ENCODE measurements at regions not wholly inside any gene's neighbourhood (a gene's known extent, or its start where the extent isn't known, plus 50 kb on each side); places are given as distances from the start of the nearest gene placed in this dataset.

DNA sequence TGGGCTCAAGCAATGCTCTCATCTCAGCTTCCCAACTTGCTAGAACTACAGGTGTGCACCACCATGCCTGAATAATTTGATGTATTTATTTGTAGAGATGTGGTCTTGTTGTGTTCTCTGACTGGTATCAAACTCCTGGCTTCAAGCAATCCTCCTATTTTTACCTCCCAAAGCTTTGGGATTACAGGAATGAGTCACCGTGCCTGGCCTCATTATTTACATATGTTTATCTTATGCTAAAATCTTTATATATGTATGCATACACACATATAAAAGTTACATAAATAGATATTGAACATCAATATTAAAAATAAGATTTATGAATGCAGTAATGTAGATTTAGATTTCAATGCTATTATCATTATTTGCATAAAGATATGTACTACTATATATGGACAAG is 1634.5 kb upstream of the LRRTM3 start:
- DNase-seq (ENCODE audit: low read depth), result no peak

DNA sequence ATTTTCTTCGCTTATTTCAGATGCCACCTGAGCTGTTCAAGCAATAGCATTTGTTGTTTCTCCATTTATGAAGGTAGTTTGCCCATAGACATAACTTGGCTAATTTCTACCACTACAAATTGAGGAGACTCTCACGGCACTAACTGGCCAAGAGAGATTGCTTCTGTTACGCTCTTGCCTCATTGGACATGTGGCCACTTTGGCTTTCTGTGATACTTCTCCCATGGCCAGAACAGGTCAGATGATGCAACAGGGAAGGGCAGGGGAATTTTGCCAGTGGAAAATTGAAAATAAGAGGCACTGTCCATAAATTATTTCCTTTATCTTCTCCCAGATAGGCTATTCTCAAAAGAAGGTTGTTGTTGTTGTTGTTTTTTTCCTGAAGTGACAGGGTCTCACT is 1633.3 kb upstream of the LRRTM3 start:
- no peak for DNase-seq (ENCODE audit: low read depth)

DNA sequence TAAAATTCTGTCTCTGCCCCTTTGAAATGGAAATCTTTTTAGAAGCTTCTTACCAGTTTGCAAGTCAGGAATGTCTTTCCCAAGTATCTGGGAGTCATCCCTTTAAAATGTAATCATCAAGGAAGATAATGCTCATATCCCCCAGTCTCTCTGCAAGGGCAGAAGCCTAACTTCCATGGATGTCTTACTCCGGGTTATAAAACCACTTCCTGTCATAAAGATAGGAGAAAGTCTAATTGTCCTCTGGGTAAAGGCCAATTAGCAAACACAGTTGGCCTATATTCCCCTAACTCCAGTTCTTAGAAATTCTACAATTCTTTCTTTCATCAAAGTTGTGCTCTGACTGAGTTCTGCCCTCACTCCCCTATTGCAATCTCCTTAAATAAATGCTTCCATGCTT is 1631.5 kb upstream of the LRRTM3 start:
- DNase-seq (ENCODE audit: low read depth), result no peak

DNA sequence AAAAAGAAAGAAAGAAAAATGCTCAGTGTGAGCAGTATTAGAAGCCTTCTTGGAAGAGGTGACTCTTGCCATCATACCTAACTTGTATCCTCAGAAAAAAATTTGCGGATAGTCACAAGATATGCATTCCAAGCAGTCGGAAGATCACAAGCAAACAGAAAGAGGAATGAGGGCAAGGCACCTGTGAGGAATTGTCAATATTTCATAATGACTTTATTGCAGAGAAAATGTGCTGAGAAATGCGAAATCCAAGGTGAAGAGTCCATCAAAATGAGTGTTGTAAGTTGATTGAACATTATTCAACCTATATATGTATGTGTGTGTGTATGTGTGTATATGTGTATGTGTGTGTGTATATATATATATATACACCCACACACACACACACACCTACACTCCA is 1624.7 kb upstream of the LRRTM3 start:
- no peak for DNase-seq (ENCODE audit: low read depth)

DNA sequence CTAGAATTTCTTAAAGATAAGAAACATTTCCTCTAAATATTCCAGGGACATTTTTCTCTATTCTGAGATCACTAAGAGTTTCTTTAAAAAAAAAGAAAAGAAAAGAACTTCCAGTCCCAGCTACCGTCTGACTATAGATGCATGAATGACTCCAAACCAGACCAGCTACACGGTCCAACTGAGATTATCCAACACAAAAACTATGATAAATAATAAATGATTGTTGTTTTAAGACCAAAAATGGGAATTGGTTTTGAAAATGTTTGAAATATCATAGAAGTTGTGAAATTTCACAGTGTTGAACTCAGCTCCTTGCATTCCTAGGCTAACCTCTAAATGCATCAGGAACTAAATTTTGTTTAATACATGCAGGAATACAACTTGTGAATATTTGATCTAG is 1619.6 kb upstream of the LRRTM3 start:
- DNase-seq (ENCODE audit: low read depth), result no peak

DNA sequence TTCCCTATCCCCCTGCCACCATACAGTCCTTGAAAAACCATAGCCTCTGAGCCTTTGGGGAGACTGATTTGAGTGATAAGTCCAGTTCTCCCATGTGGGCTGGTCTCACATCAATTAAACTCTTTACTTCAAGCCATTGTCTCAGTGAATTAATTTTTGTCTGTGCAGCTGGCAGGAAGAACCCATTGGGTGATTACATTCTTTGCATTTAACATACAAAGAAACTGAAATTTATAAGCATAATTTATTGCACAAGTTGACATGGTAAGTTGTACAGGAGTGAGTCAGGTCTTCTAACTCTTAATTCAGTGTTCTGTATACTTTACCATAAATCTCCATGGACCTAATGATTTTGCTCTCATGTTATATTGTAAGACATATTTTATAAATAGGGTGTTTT is 1613.0 kb upstream of the LRRTM3 start:
- DNase-seq (ENCODE audit: low read depth), result no peak

DNA sequence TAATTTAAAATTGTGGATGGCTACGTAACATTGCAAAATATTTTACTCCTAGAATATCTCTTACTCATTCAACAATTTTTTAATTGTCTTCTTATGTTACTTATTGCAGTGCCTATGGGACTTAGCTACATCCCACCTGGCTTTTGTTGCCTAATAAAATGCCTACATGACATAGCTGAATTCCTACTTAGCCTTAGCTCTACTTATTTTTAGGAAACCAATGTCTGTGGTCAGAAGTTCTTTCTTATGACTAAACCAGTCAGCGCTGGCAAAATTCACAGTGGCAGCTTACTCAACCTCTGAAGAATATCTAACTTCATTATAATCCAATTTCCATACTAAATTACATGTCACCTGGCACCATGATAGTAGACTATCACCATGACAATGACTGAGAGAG is 1612.4 kb upstream of the LRRTM3 start:
- DNase-seq (ENCODE audit: low read depth), result no peak

DNA sequence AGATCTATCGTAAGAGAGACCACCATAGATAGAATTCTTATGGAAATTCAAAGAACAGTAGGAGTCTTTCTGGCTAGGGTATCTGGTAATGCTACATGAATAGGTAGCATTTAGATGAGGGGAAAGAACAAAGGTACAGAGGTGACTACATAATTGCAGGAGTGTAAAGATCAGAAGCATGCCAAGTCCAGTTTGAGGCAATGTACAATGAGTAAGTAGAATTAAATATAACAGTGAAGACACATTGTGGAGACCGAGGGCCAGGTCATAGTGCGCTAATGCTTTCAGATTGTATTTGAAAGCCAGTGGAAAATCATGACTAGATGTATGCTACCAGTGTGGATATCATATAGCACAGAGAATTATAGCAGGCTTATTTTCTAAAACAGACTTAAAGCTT is 1611.6 kb upstream of the LRRTM3 start:
- no peak for DNase-seq (ENCODE audit: low read depth)

DNA sequence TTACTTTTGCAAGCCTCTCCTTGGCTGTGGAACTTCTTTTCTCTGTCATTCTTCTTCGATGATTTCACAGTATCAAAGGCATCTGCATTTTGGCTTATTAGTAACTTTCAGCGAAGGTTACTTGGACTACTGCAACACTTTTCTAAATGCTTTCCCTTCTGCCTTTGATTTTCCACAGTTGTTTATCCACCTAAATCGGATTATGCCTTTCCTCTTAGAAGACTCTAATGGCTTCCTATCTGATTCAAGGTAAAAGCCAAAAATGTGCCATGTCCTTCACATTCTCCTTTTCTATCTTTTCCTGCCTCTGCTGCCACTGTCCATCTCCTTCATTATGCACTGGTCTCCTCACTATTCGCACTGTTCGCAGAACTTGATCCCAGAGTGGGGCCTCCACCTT is 1606.3 kb upstream of the LRRTM3 start:
- no peak for DNase-seq (ENCODE audit: low read depth)

DNA sequence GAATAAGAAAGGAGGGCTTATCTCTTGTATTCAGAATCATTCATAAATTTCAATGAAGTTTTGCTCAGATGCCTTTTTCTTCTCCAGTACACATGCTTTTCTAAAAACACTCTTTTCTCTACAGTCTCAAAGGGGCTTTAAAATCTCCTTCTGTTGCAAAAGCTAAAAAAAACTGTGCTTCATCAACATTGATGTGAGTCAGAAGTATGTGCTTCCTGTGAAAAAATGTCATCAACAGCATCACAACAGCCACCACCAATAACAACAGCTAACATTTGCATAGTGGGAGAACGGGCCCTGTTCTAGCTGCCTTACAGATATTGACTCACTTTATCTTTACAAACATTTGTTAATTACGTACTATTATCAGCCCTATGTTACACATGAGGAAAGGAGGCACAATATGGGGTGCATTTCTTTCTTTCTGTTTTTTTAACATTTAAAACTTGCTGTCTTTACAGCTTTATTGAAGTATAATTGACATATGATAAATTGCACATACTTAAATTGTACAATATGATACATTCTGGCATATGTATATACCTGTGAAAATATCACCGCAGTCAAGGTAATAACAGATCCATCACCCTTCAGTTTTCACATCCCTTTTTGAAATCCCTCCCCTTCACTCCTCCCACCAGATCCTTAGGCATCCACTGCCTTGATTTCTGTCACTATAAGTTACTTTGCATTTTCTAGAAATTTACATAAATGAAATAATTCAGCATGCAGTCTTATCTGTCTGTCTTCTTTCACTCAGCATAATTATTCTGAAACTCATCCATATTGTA is 1605.4 kb upstream of the LRRTM3 start:
- DNase-seq (ENCODE audit: low read depth), result no peak

DNA sequence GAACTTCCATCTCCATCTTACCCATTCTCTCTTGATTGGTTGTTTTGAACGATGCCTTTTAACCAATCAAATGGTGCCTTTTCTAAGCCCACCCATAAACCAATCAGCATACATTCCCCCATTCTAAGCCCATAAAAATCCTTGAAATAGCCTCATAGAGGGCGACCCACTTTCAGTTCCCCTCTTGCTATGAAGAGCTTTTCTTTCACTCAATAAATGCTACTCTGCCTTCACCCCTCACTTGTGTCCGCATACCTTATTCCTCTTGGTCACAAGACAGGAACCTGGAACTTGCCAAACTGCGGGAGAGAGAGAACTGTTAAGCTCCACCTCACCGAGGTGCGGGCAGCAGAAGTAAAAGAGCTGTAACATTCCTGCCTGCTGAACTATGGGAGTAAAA is 1602.0 kb upstream of the LRRTM3 start:
- DNase-seq (ENCODE audit: low read depth), result no peak

DNA sequence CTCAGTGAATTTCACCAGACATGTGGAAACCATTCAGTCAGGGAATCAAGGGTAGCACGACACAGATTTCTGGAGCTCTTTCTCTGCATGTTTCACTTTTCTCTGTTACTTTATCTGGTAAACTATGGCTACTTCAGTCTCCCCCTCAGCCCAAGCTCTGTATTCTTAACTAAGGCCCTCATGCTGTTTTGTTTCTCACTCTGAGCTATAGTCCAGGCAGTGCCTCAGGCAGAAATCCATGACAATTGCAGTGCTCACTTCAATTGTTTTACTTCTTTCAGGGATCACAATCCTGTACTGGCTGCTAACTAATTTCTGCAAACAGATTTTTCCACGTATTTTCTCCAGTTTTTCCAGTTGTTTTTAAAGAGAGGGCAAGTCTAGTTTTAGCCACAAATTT is 1599.9 kb upstream of the LRRTM3 start:
- DNase-seq (ENCODE audit: low read depth), result no peak

DNA sequence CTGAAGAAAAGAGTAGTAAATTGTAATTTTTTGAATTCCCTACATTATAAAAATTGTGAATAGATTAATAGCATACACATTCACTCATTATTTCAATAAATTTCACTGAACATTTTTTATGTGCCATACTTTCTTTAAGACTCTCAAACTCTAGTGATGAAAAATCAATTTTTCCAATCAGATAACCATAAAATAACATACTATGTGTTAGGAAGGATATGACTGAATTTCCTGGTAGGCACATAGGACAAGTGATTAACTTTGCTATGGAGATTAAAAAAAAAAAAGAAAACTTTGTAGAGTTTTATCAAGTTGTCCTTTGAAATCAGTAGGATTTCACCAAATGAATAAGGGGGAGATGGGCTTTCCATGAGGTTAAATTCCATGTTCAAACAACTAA is 1597.3 kb upstream of the LRRTM3 start:
- DNase-seq (ENCODE audit: low read depth), result no peak

DNA sequence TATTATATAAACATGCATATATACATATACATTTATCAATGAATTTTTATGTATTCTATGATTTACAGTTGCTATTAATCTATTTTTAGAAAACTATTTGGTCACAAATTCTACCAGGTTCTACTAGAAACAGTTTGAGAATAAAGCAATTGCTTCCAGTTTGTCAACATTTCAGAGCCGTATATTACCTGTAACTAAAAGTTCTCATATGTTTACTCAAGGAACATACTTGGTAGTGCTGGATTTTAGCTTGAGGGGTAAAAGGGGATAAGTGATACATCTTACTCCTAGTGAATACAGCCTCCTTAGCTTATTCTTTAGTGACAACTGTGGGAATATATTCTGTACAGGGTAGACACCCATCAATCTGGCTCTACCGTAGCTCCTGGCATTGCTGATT is 1590.5 kb upstream of the LRRTM3 start:
- no peak for DNase-seq (ENCODE audit: low read depth)

DNA sequence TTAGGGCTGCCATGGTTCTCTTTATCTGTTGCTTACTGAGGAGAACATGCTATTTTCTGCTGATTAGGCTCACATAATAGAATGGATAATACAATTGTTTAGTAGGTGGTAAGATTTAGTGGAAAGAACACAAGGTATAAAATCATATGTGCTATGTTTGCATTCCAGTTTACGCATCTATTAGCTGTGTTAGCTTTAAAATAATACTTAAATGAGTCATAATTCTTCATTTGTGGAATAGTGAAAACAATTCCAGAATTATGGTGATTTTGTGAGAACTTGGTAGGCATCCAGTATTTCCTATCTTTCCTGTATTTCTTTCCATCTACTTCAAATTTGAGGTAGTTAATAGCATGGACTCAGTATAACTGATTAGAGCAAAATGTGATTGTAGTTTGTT is 1585.5 kb upstream of the LRRTM3 start:
- DNase-seq (ENCODE audit: low read depth), result no peak

DNA sequence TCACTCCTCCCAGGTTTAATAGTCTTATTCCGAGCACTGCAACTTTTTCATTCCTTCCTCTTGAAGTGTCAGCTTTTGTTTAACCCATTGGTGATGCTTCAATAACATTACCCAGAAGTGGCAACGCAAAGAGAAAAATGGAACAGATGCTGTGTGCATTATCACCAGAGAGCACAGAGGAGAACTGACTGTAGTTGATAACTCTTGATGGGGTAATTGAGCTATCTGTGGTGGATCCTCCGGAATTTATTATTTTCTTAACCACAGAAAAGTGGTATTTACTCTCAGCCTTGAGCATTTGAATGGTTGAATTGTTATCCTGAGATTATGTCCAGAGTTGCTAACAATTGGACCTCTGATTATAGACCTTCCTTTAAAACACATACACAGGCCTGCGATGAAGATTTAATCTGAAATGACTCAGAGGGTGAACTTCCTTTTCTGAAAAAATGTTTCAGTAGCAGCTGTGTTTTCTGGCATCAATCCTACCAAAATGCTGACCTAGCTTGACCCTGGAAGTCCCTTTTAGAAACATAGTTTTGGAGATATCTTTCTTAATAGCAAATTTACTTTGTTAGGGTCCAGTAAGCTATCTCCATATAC is 1584.4 kb upstream of the LRRTM3 start:
- DNase-seq (ENCODE audit: low read depth), result no peak

DNA sequence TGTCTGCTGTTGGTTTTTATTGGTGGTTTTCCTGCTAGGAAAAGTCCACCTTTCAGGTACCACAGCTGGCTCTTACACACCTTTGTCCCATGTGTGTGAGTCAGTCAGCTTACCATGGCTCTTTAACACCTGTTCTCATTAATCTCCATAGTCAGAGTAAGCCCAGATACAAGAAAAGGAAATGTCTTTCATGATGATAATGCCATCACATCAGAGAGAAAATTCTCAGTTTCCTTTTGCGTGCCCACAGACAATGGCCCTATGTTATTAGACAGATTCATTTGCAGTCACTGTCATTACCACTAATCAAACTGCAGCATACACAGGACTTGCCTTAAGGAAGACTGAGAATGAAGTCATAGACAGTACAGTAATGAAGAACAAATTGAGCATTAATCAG is 1583.6 kb upstream of the LRRTM3 start:
- no peak for DNase-seq (ENCODE audit: low read depth)

DNA sequence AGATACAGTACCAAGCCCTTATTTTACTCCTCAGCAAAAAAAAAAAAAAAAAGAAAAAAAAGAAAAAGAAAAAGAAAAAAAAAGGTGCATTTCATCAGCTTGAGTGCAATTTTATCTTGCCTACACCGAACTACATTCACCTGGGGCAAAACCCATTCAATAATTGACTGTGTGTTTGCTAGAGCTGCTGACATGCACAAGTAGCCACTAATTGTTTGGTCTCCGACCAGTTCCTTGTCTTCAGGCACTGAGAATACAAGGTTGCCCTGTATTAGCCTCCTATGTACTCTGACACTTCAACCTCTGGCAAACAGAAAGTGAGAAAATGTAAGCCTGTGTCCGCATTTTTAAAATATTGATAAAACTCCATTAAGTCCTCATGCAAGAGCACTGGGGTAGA is 1579.4 kb upstream of the LRRTM3 start:
- no peak for DNase-seq (ENCODE audit: low read depth)

DNA sequence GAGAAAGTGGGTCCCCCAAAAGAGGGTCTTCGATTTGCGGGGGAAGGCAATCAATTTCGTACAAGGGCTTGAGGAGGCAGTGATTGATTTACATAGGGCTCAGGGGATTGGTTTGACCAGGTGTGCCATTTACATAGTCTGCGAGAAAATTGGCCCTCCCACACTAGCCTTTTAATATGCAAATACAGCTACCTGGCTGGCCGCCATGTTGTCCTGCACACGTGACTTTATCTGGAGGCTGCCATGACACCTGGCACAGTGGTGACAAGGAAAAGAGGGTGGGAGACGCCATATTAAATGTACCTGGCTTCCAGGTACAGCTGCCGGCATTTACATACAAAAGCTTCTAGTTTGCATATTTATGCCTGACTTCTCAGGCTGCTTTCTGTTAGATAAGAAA is 1577.2 kb upstream of the LRRTM3 start:
- DNase-seq (ENCODE audit: low read depth), result no peak

DNA sequence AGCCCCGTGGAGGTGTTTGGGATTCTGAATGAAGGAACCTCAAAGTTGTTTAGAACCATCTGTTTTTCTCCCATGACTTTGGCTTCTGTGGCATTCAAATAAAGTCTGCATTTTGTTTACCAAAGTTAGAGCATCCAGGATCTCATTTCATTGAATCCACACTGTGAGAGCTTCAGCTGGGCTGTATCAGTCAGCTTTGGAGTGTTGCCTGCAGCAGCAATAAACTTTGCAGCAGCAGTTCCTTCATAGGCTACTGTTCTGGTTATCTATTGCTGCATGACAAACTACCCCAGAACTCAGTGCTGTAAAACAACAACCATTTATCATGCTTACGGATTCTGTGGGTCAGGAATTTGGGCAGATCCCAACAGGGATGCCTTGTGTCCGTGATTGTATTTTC is 1575.2 kb upstream of the LRRTM3 start:
- DNase-seq (ENCODE audit: low read depth), result no peak

DNA sequence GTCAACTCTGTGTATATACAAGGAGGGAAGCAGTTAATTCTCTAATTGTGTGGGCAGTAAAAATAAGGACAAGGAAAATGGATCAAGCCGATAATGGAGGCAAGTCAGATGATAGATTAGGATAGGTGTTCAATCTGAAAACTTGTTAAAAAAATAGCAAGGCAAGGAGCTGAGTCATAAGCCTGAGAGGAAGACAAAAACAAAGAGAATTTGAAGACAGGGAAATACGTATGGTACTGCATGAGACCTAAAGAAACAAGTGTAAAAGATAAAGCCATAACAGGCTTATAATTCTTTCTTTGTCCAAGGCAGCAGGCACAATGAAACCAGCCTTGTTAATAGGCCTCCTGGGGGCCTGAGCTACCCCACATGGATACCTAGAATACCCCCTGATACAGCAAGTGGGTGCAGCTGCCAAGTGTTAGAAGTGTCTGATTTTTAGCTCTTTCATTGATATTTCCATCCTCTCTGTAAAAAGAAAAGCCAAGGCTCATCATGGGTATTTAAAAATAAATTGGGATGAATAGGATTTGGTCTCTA is 1570.6 kb upstream of the LRRTM3 start:
- no peak for DNase-seq (ENCODE audit: low read depth)

DNA sequence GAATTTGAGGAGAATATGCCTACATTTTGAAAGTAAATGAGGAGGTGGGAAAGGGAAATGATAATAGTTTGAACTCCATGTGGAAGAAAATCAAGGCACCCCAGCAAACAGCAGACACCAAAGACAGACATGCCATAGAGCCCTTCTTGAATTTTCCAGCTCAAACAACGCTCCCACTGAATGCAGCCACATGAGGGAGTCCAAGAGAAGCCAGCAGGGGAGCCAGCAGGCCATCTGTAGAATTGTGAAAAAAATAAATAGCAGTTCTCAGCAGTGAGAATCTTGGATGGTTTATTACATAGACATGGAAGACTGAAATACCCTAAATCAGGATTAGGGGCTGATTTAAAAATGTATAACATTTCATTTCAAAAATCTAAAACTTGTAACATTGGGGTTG is 1567.3 kb upstream of the LRRTM3 start:
- no peak for DNase-seq (ENCODE audit: low read depth)

DNA sequence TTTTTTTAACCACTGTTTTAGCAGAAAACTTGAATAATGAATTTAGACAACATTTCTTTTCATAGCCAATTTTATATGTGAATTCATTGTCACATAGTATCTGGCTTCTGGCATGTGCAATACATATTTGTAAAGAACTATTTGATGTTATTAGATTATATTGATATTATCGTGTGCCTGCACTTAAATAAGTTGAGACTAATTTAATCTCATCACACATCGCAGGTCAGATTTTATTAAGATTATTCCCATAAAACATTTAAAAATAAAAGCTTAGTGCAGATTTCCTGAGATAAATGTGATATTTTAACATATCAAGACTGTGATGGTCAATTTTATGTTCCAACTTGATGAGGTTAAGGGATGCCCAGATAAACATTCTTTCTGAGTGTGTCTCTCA is 1565.3 kb upstream of the LRRTM3 start:
- DNase-seq (ENCODE audit: low read depth), result no peak

DNA sequence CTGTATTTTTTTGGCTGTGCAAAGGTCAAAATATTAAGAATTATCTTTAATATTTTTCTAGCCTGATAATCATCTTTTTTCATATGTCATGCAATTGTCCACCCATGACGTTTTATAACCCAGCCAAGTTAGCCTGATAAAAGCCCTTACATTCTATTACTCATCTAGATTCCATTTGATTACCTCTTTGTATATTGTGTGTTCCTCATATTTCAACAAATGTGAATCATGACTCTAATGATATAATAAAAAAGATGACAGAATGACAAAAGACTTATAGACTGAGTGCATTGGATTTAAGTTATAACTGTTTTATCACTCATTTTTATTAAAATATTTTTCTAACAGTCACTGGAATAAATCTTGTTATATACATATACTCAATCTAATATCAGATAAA is 1560.0 kb upstream of the LRRTM3 start:
- DNase-seq (ENCODE audit: low read depth), result no peak

Data from stimulated activated CD8-positive, alpha-beta memory T cell treated with anti-CD3 and anti-CD28 coated beads, Interleukin-7, amount 100 ng/mL, for 24 hours (primary cell).